Smooth muscle cell (in vitro differentiated cells): ENCODE measurements at regions not wholly inside any gene's neighbourhood (a gene's known extent, or its start where the extent isn't known, plus 50 kb on each side); places are given as distances from the start of the nearest gene placed in this dataset.

Experiments
- DNase-seq: peaks from one replicate; lab custom pipeline; 2025; ENCODE audit not compliant: unreplicated experiment; lab: John Stamatoyannopoulos, UW
- H2AFZ ChIP-seq: fragments of 200-600 bp; sonication (generic); 2 replicates; pipeline ENCODE4 v1.6.0; 2016; ENCODE audit warnings: antibody characterized with exemption, low read depth, mild to moderate bottlenecking
- H3F3A ChIP-seq: fragments of 200-600 bp; sonication (generic); 2 replicates; pipeline ENCODE4 v1.6.0; 2017; ENCODE audit warnings: antibody characterized with exemption, low read depth
- H3K27ac ChIP-seq: fragments of 200-600 bp; sonication (generic); 2 replicates; pipeline ENCODE4 v1.5.1; 2016; ENCODE audit warnings: low read depth, mild to moderate bottlenecking
- H3K27me3 ChIP-seq: fragments of 200-600 bp; sonication (generic); 2 replicates; pipeline ENCODE4 v1.6.1; 2016; ENCODE audit warnings: low read depth, mild to moderate bottlenecking
- H3K36me3 ChIP-seq: fragments of 200-600 bp; sonication (generic); 2 replicates; pipeline ENCODE4 v1.5.1; 2016; ENCODE audit warnings: low read depth
- H3K4me1 ChIP-seq: fragments of 200-600 bp; sonication (generic); 2 replicates; pipeline ENCODE4 v1.5.1; 2016; ENCODE audit warnings: low read depth
- H3K4me2 ChIP-seq: fragments of 200-600 bp; sonication (generic); 2 replicates; pipeline ENCODE4 v1.6.0; 2016; ENCODE audit warnings: mild to moderate bottlenecking
- H3K4me3 ChIP-seq: fragments of 200-600 bp; sonication (generic); 2 replicates; pipeline ENCODE4 v1.5.1; 2016; ENCODE audit warnings: mild to moderate bottlenecking
- H3K79me2 ChIP-seq: fragments of 200-600 bp; sonication (generic); 2 replicates; pipeline ENCODE4 v1.6.0; 2016; ENCODE audit warnings: low read depth, mild to moderate bottlenecking
- H3K9ac ChIP-seq: fragments of 200-600 bp; sonication (generic); 2 replicates; pipeline ENCODE4 v1.6.0; 2016; ENCODE audit warnings: low read depth
- H3K9me3 ChIP-seq: fragments of 200-600 bp; sonication (generic); replicated peaks from 2 replicates; pipeline ENCODE4 v1.5.1; 2016; ENCODE audit warnings: low read depth
- H4K20me1 ChIP-seq: fragments of 200-600 bp; sonication (generic); 2 replicates; pipeline ENCODE4 v1.6.0; 2016; ENCODE audit warnings: low read depth
- WGBS: methylation state at CpG from one replicate; pipeline ENCODE4 v1.1.7; 2016; ENCODE audit warnings: low lambda C conversion rate; 5-methylcytosine and 5-hydroxymethylcytosine counted together
- TF ChIP-seq, protein P1 (sequence below): fragments of 200-600 bp; sonication (generic); IDR thresholded peaks from 2 replicates; pipeline ENCODE4 v1.5.1; 2017; ENCODE audit warnings: borderline replicate concordance, mild to moderate bottlenecking, antibody characterized with exemption; ENCODE audit not compliant: insufficient read depth, poor library complexity, severe bottlenecking

DNA sequence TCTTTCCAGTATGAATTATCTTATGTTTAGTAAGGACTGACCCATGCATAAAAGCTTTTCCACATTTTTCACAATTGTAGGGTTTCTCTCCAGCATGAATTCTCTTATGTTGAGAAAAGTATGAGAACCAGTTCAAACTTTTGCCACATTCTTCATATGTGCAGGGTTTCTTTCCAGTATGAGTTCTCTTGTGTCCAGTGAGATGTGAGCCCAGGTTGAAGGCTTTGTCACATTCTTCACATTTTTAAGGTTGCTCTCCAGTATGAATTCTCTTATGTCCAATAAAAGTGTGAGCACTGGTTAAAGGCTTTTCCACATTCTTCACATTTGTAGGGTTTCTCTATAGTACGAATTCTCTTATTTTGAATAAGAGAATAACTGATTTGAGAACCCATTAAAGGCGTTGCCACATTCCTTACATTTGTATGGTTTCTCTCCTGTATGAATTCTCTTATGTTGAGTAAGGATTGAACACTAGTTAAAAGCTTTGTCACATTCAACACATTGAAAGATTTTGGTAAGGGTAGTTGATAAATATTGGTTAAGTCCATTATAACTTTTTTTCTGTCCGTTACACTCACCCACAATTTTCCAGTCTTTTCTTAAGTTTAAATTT is 911.0 kb upstream of the ZNF722 start:
- Histone ChIP-seq H3K4me1 (no peaks in the 10 kb centered on the region), H3K36me3 (no peaks in the 10 kb centered on the region), H3K4me2 (no peak overlapping the region), H2AFZ (no peak overlapping the region), H3K79me2 (no peaks in the 10 kb centered on the region), H3K4me3 (no peak overlapping the region), H4K20me1 (no peaks in the 10 kb centered on the region), H3K9me3 (peaks cover 69% of the 10 kb centered on the region), H3K27ac (no peak overlapping the region), H3K9ac (no peak overlapping the region), H3F3A (no peaks in the 10 kb centered on the region), H3K27me3 (no peaks in the 10 kb centered on the region)
- TF ChIP-seq, protein P1, sequence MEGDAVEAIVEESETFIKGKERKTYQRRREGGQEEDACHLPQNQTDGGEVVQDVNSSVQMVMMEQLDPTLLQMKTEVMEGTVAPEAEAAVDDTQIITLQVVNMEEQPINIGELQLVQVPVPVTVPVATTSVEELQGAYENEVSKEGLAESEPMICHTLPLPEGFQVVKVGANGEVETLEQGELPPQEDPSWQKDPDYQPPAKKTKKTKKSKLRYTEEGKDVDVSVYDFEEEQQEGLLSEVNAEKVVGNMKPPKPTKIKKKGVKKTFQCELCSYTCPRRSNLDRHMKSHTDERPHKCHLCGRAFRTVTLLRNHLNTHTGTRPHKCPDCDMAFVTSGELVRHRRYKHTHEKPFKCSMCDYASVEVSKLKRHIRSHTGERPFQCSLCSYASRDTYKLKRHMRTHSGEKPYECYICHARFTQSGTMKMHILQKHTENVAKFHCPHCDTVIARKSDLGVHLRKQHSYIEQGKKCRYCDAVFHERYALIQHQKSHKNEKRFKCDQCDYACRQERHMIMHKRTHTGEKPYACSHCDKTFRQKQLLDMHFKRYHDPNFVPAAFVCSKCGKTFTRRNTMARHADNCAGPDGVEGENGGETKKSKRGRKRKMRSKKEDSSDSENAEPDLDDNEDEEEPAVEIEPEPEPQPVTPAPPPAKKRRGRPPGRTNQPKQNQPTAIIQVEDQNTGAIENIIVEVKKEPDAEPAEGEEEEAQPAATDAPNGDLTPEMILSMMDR = no peak
- no peak for DNase-seq
- WGBS = 66% methylated on average over 3 of the region's 3 CpGs

DNA sequence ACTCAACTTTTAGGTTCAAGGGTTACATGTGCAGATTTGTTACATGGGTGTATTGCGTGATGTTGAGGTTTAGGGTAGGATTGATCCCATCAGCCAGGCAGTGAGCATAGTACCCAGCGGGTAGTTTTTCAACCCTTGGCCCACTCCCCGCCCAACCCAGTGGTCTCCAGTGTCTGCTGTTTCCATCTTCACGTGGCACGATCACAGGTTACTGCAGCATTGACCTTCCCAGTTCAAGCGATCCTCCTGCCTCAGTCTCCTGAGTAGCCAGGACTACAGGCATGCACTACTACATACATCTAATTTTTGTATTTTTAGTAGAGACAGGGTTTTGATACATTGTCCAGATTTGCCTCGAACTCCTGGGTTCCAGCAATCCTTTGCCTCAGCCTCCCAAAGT is 905.7 kb upstream of the ZNF722 start:
- Histone ChIP-seq H3K4me1 (no peaks in the 10 kb centered on the region), H3K79me2 (no peaks in the 10 kb centered on the region), H3K27me3 (no peaks in the 10 kb centered on the region), H3K4me2 (no peak overlapping the region), H3K4me3 (no peak overlapping the region), H4K20me1 (no peaks in the 10 kb centered on the region), H3K9ac (no peak overlapping the region), H3K36me3 (no peaks in the 10 kb centered on the region), H3K27ac (no peak overlapping the region), H3K9me3 (peaks cover 52% of the 10 kb centered on the region), H2AFZ (no peak overlapping the region), H3F3A (no peaks in the 10 kb centered on the region)
- TF ChIP-seq, protein P1 = no peak
- 63% methylated on average over 7 of the region's 7 CpGs for whole genome bisulfite sequencing
- DNase-seq = no peak

DNA sequence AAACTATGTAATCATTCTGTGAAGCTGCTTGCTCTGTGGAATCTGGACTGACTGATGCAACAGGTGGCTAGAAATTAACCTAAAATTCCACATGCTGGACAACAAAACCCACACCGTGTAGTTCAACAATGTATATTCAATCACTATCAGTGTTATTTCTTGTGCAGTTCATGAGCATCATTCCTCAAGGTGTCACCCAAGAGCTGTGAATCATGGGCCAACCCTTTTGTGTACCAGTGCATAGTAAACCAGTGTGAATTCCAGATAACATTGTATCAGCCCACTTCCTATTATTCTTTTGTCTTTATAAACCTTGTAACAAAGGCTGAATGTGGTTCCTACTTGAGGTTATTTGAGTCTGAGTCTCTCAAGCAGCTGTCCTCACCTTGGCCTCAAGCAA is 905.2 kb upstream of the ZNF722 start:
- Histone ChIP-seq H3K9me3 (peaks cover 53% of the 10 kb centered on the region), H3K79me2 (no peaks in the 10 kb centered on the region), H4K20me1 (no peaks in the 10 kb centered on the region), H3K4me3 (no peak overlapping the region), H3K4me1 (no peaks in the 10 kb centered on the region), H3K27me3 (no peaks in the 10 kb centered on the region), H3F3A (no peaks in the 10 kb centered on the region), H3K9ac (no peak overlapping the region), H3K36me3 (no peaks in the 10 kb centered on the region), H3K27ac (no peak overlapping the region), H2AFZ (no peak overlapping the region), H3K4me2 (no peak overlapping the region)
- 77% methylated on average over 1 of the region's 1 CpG for WGBS
- no peak for DNase-seq
- TF ChIP-seq, protein P1 = no peak

DNA sequence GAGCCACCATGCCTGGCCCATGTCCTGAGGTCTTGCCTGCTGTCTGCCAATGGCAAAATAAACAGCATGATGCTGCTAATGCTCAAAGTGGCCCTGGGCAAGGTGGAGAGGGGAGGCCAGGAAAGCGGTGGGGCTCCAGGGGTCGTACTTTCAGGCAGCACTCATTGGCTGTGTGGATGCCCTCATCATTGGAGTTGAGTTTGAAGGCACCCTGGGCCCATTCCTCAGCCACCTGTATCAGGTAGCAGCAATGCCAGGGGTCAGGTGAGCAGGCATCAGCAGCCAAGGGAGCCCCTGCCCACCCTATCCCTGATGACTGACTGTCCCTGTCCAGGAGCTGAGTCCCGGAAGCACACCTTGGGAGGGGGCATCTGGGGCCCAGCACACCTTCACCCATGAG is 902.5 kb upstream of the ZNF722 start:
- H3K4me3 ChIP-seq = no peak overlapping the region
- DNase-seq = no peak
- H3K4me1 ChIP-seq = no peaks in the 10 kb centered on the region
- no peaks in the 10 kb centered on the region for H3K36me3 ChIP-seq
- H3K4me2 ChIP-seq = no peak overlapping the region
- no peak overlapping the region for H3K27ac ChIP-seq
- TF ChIP-seq, protein P1 = no peak
- no peaks in the 10 kb centered on the region for H3K27me3 ChIP-seq
- H3K79me2 ChIP-seq = no peaks in the 10 kb centered on the region
- WGBS = 79% methylated on average over 3 of the region's 3 CpGs
- peaks cover 38% of the 10 kb centered on the region for H3K9me3 ChIP-seq
- no peaks in the 10 kb centered on the region for H3F3A ChIP-seq
- H2AFZ ChIP-seq = no peak overlapping the region
- H4K20me1 ChIP-seq = no peaks in the 10 kb centered on the region
- no peak overlapping the region for H3K9ac ChIP-seq
